ENCODE measurements at regions not wholly inside any gene's neighbourhood (a gene's known extent, or its start where the extent isn't known, plus 50 kb on each side); places are given as distances from the start of the nearest gene placed in this dataset.

- Histone ChIP-seq H3K36me3 (ENCODE audit: control insufficient read depth, low read length) (no peaks in the 10 kb centered on the region), H3K4me1 (ENCODE audit: control insufficient read depth, low read length) (no peaks in the 10 kb centered on the region), H3K9me3 (ENCODE audit: control insufficient read depth, insufficient read depth, low read length) (peaks cover 17% of the 10 kb centered on the region; the same call in 1 of the 2 replicates), H3K27ac (ENCODE audit: low read depth, low read length) (no peak overlapping the region), H3K9me2 (replicated peaks; ENCODE audit: control insufficient read depth, low read length) (no peaks in the 10 kb centered on the region), H3K4me2 (ENCODE audit: low read length) (no peak overlapping the region), H4K20me1 (ENCODE audit: control insufficient read depth, insufficient read depth, low read depth, low read length) (no peaks in the 10 kb centered on the region), H3K4me3 (ENCODE audit: low read length) (no peak overlapping the region), H3K27me3 (ENCODE audit: control insufficient read depth, low read length) (no peaks in the 10 kb centered on the region), H3F3A (ENCODE audit: control insufficient read depth, insufficient read depth) (no peaks in the 10 kb centered on the region), H3K79me2 (ENCODE audit: control insufficient read depth, low read length) (no peaks in the 10 kb centered on the region)
- TF ChIP-seq CTCF (IDR thresholded peaks at IDR 0.05; ENCODE audit: low read depth, low read length, poor library complexity, severe bottlenecking), result no peak
- TF ChIP-seq EZH2phosphoT487 (IDR thresholded peaks at IDR 0.05; ENCODE audit: borderline replicate concordance, low read length), result no peak
Observed at GRCh38 chr16:35447010-35447558, 1987.7 kb downstream of the TP53TG3F start.

GRCh38 chr16:35449663-35450062 lies 1990.3 kb downstream of the TP53TG3F start:
- Histone ChIP-seq H4K20me1 (ENCODE audit: control insufficient read depth, insufficient read depth, low read depth, low read length) (no peaks in the 10 kb centered on the region), H3K27ac (ENCODE audit: low read depth, low read length) (no peak overlapping the region), H3K27me3 (ENCODE audit: control insufficient read depth, low read length) (no peaks in the 10 kb centered on the region), H3K9me3 (ENCODE audit: control insufficient read depth, insufficient read depth, low read length) (peaks cover 17% of the 10 kb centered on the region; the same call in 1 of the 2 replicates), H3K4me1 (ENCODE audit: control insufficient read depth, low read length) (no peaks in the 10 kb centered on the region), H3K4me3 (ENCODE audit: low read length) (no peak overlapping the region), H3K36me3 (ENCODE audit: control insufficient read depth, low read length) (no peaks in the 10 kb centered on the region), H3K79me2 (ENCODE audit: control insufficient read depth, low read length) (no peaks in the 10 kb centered on the region), H3F3A (ENCODE audit: control insufficient read depth, insufficient read depth) (no peaks in the 10 kb centered on the region), H3K4me2 (ENCODE audit: low read length) (no peak overlapping the region), H3K9me2 (replicated peaks; ENCODE audit: control insufficient read depth, low read length) (no peaks in the 10 kb centered on the region)
- TF ChIP-seq EZH2phosphoT487 (IDR thresholded peaks at IDR 0.05; ENCODE audit: borderline replicate concordance, low read length), result no peak
- no peak for TF ChIP-seq CTCF (IDR thresholded peaks at IDR 0.05; ENCODE audit: low read depth, low read length, poor library complexity, severe bottlenecking)

GRCh38 chr16:35450648-35451047 lies 1991.2 kb downstream of the TP53TG3F start:
- peaks cover 17% of the 10 kb centered on the region; the same call in 1 of the 2 replicates for H3K9me3 ChIP-seq (ENCODE audit: control insufficient read depth, insufficient read depth, low read length)
- H3K4me2 ChIP-seq (ENCODE audit: low read length), result no peak overlapping the region
- no peaks in the 10 kb centered on the region for H4K20me1 ChIP-seq (ENCODE audit: control insufficient read depth, insufficient read depth, low read depth, low read length)
- H3K4me1 ChIP-seq (ENCODE audit: control insufficient read depth, low read length), result no peaks in the 10 kb centered on the region
- H3K27ac ChIP-seq (ENCODE audit: low read depth, low read length), result no peak overlapping the region
- H3K36me3 ChIP-seq (ENCODE audit: control insufficient read depth, low read length), result no peaks in the 10 kb centered on the region
- H3K4me3 ChIP-seq (ENCODE audit: low read length), result no peak overlapping the region
- no peaks in the 10 kb centered on the region for H3K9me2 ChIP-seq (replicated peaks; ENCODE audit: control insufficient read depth, low read length)
- TF ChIP-seq CTCF (IDR thresholded peaks at IDR 0.05; ENCODE audit: low read depth, low read length, poor library complexity, severe bottlenecking), result no peak
- TF ChIP-seq EZH2phosphoT487 (IDR thresholded peaks at IDR 0.05; ENCODE audit: borderline replicate concordance, low read length), result no peak
- no peaks in the 10 kb centered on the region for H3K27me3 ChIP-seq (ENCODE audit: control insufficient read depth, low read length)
- no peaks in the 10 kb centered on the region for H3F3A ChIP-seq (ENCODE audit: control insufficient read depth, insufficient read depth)
- no peaks in the 10 kb centered on the region for H3K79me2 ChIP-seq (ENCODE audit: control insufficient read depth, low read length)

All from DOHH2 (cell line).